Astrocyte (in vitro differentiated cells and primary cell): ENCODE measurements at regions not wholly inside any gene's neighbourhood (a gene's known extent, or its start where the extent isn't known, plus 50 kb on each side); places are given as distances from the start of the nearest gene placed in this dataset.

Experiments
- DNase-seq: peaks from one replicate; pipeline ENCODE4 v3.0.0-alpha.2; 2010; ENCODE audit warnings: low read depth
- FAIRE-seq: peaks from 2 replicates; lab custom pipeline; 2011; peaks lifted over from hg19 to GRCh38; lab: Jason Lieb, UNC
- H2AFZ ChIP-seq: 2 replicates; pipeline ENCODE4 v1.6.0; 2012; ENCODE audit warnings: low read depth, low read length, inconsistent platforms
- H3K27ac ChIP-seq: 2 replicates; pipeline ENCODE4 v1.5.1; 2011; ENCODE audit warnings: low read depth, low read length, inconsistent platforms
- H3K27me3 ChIP-seq: 2 replicates; pipeline ENCODE4 v1.6.0; 2011; ENCODE audit warnings: low read length, inconsistent platforms; ENCODE audit not compliant: insufficient read depth
- H3K36me3 ChIP-seq: 2 replicates; pipeline ENCODE4 v1.5.1; 2011; ENCODE audit warnings: low read length, inconsistent platforms; ENCODE audit not compliant: insufficient read depth
- H3K4me1 ChIP-seq: 2 replicates; pipeline ENCODE4 v1.5.1; 2011; ENCODE audit warnings: low read length, inconsistent platforms; ENCODE audit not compliant: insufficient read depth
- H3K4me2 ChIP-seq: 2 replicates; pipeline ENCODE4 v1.6.0; 2012; ENCODE audit warnings: low read length, inconsistent platforms
- H3K4me3 ChIP-seq: 2 replicates; pipeline ENCODE4 v1.5.1; 2011; ENCODE audit warnings: low read depth, mild to moderate bottlenecking, low read length, inconsistent platforms; ENCODE audit not compliant: insufficient read depth
- H3K79me2 ChIP-seq: 2 replicates; pipeline ENCODE4 v1.6.0; 2012; ENCODE audit warnings: mild to moderate bottlenecking, low read length, inconsistent platforms; ENCODE audit not compliant: insufficient read depth
- H3K9ac ChIP-seq: 2 replicates; pipeline ENCODE4 v1.6.0; 2012; ENCODE audit warnings: mild to moderate bottlenecking, low read length, inconsistent platforms
- H3K9me3 ChIP-seq: 2 replicates; pipeline ENCODE4 v1.5.1; 2012; ENCODE audit warnings: low read depth, mild to moderate bottlenecking, low read length, inconsistent platforms; ENCODE audit not compliant: insufficient read depth
- H4K20me1 ChIP-seq: 2 replicates; pipeline ENCODE4 v1.6.0; 2012; ENCODE audit warnings: low read length, inconsistent platforms; ENCODE audit not compliant: insufficient read depth
- H3K27ac Mint-ChIP-seq: one replicate; pipeline ENCODE4 v1.8.0; 2021; ENCODE audit warnings: mild to moderate bottlenecking, mixed read lengths; ENCODE audit not compliant: unreplicated experiment
- H3K27me3 Mint-ChIP-seq: one replicate; pipeline ENCODE4 v1.8.0; 2021; ENCODE audit warnings: low read depth, mixed read lengths; ENCODE audit not compliant: unreplicated experiment
- H3K36me3 Mint-ChIP-seq: one replicate; pipeline ENCODE4 v1.8.0; 2021; ENCODE audit warnings: low read depth, mixed read lengths; ENCODE audit not compliant: unreplicated experiment
- H3K4me1 Mint-ChIP-seq: one replicate; pipeline ENCODE4 v1.8.0; 2021; ENCODE audit warnings: low read depth, mixed read lengths; ENCODE audit not compliant: unreplicated experiment
- H3K4me3 Mint-ChIP-seq: one replicate; pipeline ENCODE4 v1.8.0; 2021; ENCODE audit warnings: mild to moderate bottlenecking, moderate library complexity, mixed read lengths; ENCODE audit not compliant: unreplicated experiment
- H3K9me3 Mint-ChIP-seq: one replicate; pipeline ENCODE4 v1.8.0; 2021; ENCODE audit warnings: mild to moderate bottlenecking, mixed read lengths; ENCODE audit not compliant: unreplicated experiment
- EZH2 ChIP-seq: IDR thresholded peaks from 2 replicates; pipeline ENCODE4 v1.6.1; 2012; ENCODE audit warnings: mild to moderate bottlenecking, low read length, inconsistent platforms; ENCODE audit not compliant: insufficient read depth
- TF ChIP-seq, protein P1 (sequence below): IDR thresholded peaks from 2 replicates; pipeline ENCODE4 v1.5.1; 2011; ENCODE audit warnings: low read depth, mild to moderate bottlenecking, inconsistent platforms, low read length, moderate library complexity; ENCODE audit not compliant: insufficient read depth

DNA sequence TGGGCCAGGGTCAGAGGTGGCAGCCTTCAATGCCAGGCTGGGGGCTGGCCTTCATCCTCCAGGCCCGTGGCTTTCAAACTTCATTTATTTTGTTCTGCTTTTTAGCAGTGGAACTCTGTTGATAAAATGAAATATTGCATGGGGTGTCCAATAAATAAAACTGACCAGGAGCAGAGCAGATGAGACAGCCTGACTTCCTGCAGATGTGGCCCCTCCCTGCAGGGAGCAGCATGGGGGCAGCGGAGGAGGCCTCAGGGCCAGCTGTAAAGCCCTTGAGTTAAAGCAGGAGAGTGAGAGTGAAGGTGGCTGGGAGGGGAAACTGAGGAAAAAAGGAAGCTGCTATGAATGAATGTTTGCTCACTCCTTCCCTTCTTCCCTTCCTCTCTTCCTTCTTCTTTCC is 120.3 kb downstream of the RPAP3 start:
- H3K9ac ChIP-seq, result no peak overlapping the region
- TF ChIP-seq, protein P1, sequence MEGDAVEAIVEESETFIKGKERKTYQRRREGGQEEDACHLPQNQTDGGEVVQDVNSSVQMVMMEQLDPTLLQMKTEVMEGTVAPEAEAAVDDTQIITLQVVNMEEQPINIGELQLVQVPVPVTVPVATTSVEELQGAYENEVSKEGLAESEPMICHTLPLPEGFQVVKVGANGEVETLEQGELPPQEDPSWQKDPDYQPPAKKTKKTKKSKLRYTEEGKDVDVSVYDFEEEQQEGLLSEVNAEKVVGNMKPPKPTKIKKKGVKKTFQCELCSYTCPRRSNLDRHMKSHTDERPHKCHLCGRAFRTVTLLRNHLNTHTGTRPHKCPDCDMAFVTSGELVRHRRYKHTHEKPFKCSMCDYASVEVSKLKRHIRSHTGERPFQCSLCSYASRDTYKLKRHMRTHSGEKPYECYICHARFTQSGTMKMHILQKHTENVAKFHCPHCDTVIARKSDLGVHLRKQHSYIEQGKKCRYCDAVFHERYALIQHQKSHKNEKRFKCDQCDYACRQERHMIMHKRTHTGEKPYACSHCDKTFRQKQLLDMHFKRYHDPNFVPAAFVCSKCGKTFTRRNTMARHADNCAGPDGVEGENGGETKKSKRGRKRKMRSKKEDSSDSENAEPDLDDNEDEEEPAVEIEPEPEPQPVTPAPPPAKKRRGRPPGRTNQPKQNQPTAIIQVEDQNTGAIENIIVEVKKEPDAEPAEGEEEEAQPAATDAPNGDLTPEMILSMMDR, result no peak
- TF ChIP-seq EZH2, result no peak
- no peaks in the 10 kb centered on the region for H3K36me3 ChIP-seq
- H3K27ac ChIP-seq, result no peak overlapping the region
- no peaks in the 10 kb centered on the region for H3K9me3 ChIP-seq
- H3K4me2 ChIP-seq, result no peak overlapping the region
- no peak overlapping the region for H2AFZ ChIP-seq
- no peaks in the 10 kb centered on the region for H3K4me1 ChIP-seq
- Mint-ChIP-seq H3K27ac (no peak overlapping the region), H3K4me3 (no peak overlapping the region), H3K4me1 (no peaks in the 10 kb centered on the region), H3K27me3 (no peaks in the 10 kb centered on the region), H3K9me3 (no peaks in the 10 kb centered on the region), H3K36me3 (no peaks in the 10 kb centered on the region)
- H4K20me1 ChIP-seq, result no peaks in the 10 kb centered on the region
- no peak for FAIRE-seq
- no peaks in the 10 kb centered on the region for H3K79me2 ChIP-seq
- no peak overlapping the region for H3K4me3 ChIP-seq
- no peak for DNase-seq
- H3K27me3 ChIP-seq, result no peaks in the 10 kb centered on the region

DNA sequence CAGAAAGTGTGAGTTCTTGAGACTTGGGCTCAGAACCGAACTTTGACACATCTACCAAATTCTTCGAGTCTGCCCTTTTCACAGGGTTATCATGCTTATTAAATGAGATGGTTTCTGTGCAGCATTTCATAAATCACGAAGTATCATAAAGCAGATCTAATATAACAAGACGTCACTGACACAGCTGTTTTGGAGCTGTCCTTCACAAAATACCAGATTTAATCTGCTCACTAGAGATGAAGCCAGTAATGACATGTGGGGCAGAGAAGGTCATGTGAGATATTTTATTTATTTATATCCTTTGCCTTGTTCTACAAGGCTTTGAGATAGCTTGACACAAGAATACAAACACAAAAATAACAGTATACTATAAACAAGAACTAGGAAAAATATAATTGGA is 127.0 kb downstream of the RPAP3 start:
- H3K27me3 Mint-ChIP-seq, result peaks cover 6% of the 10 kb centered on the region
- H3K27ac Mint-ChIP-seq, result no peak overlapping the region

More for the DNA sequence above, 127.0 kb downstream of the RPAP3 start:
- DNase-seq (no peak), FAIRE-seq (no peak)
- no peak overlapping the region for H3K4me3 Mint-ChIP-seq
- no peak overlapping the region for H2AFZ ChIP-seq
- peaks cover 3% of the 10 kb centered on the region for H3K9me3 Mint-ChIP-seq
- no peak overlapping the region for H3K4me2 ChIP-seq
- H4K20me1 ChIP-seq, result no peaks in the 10 kb centered on the region
- no peaks in the 10 kb centered on the region for H3K4me1 ChIP-seq
- H3K4me1 Mint-ChIP-seq, result no peaks in the 10 kb centered on the region
- no peaks in the 10 kb centered on the region for H3K36me3 ChIP-seq
- H3K27ac ChIP-seq, result no peak overlapping the region
- H3K36me3 Mint-ChIP-seq, result no peaks in the 10 kb centered on the region
- no peak overlapping the region for H3K4me3 ChIP-seq
- no peak for TF ChIP-seq EZH2
- TF ChIP-seq, protein P1, result no peak
- H3K9me3 ChIP-seq, result no peaks in the 10 kb centered on the region
- no peaks in the 10 kb centered on the region for H3K79me2 ChIP-seq
- H3K27me3 ChIP-seq, result peaks cover 2% of the 10 kb centered on the region
- no peak overlapping the region for H3K9ac ChIP-seq
